Esophagus mucosa (tissue), 1 donor: ENCODE measurements at regions not wholly inside any gene's neighbourhood (a gene's known extent, or its start where the extent isn't known, plus 50 kb on each side); places are given as distances from the start of the nearest gene placed in this dataset.
"Not testable (repeated sequence)": the region's sequence is repeated elsewhere in the genome, so short reads cannot be mapped to it uniquely, and the experiment has no call there.

Experiments
- ATAC-seq: fragments of 200-7000 bp; cut with Tn5 transposase; one replicate; pipeline ENCODE4 v1.9.1; 2020
- donor health status: DM: yes; HTN: yes; CAD: no.

DNA sequence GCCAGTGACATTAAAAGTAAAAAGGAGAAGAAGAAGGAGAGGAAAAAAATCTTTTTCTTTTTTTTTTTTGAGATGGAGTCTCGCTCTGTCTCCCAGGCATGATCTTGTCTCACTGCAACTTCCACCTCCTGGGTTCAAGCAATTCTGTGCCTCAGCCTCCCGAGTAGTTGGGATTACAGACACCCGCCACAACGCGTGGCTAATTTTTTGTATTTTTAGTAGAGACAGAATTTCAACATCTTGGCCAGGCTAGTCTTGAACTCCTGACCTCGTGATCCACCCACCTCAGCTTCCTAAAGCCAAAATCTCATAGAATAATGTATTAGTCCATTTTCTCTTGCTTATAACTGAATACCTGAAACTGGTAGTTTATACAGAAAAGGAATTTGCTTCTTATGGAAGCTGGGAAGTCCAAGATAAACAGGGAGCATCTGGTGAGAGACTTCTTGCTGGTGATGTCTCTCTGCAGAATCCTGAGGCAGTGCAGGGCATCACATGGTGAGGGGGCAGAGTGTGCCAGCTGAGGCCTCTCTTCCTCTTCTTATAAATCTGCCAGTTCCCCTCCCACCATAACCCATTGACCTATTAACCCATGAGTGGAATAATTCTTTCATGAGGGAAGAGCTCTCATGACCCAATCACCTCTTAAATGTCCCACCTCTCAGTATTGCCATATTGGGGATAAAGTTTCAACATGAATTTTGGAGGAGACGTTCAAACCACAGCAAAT, 466.3 kb downstream of the GADD45G start:
- no peak for ATAC-seq

DNA sequence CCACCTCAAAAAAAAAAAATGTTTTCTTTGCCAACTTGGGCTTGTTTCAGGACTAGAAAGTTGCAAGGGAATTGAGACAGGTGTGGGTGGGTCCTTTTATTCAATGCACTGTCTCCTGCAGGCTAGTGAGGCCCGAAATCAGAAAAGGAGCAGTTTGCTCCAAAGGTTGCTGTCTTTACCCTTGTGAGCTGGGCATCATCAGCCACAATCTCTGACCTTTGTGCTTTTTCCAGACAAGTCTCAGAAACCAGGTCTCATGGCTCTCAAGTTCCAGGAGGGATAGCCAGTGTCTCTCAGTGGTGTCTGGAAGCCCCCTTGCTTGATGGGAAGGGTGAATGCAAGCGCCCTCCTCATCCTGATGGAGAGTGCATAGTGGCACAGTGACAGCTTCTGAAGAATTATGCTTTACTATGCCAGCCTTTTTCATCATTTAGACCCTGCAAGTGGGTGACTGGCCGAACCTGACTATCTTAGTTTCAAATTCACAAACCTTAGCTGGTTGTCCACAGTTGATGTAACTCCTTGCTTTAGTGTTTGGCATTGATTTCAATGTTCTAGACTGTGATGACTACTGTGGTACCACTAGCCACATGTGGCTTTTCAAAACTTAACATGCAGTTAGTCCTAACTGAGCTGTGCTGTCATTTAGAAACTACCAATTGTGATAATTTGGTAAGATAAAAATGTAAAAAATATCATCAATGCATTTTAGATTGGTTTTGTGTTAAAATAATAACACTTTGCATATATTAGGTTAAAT, 468.6 kb downstream of the GADD45G start:
- no peak for ATAC-seq

DNA sequence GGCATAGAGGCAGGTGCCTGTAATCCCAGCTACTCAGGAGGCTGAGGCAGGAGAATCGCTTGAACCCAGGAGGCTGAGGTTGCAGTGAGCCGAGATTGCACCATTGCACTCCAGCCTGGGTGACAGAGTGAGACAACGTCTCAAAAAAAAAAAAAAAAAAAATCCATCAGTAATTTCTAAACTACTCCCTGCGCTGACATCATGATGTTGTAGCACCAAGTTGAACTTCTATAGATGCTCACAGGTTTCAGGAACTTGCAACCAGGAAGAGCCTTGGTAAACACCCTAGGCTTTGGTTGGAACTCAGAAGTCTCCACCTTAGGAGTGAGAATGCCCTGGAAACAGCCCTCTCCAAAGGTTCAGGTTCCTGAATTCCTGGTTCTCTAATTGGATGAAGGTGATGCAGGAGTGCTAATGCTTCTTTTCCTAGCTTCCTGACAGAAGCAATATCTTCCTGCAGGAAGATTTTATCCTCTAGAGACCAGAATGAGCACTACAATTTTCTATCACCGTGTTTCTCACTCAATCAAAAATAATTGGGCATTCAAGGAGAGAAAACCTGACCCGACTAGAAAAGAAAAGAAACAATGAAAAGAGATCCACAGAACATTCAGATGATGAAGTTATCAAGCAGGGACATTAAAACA, 469.6 kb downstream of the GADD45G start:
- no peak for ATAC-seq

DNA sequence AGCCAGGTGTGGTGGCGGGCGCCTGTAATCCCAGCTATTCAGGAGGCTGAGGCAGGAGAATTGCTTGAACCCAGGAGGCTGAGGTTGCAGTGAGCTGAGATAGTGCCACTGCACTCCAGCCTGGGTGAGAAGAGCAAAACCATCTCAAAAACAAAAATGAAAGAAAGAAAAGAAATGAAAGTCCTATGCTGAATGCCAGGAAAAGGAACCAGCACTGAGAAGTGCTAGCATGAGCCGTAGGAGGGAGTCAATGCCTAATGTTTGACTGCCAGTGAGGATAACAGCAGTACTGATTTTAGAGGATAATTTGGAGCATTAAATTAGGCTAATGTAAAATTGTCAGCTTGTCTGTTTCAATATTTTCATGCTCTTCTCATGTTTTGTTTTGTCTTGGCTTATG, 472.8 kb downstream of the GADD45G start:
- ATAC-seq = not testable (repeated sequence)

DNA sequence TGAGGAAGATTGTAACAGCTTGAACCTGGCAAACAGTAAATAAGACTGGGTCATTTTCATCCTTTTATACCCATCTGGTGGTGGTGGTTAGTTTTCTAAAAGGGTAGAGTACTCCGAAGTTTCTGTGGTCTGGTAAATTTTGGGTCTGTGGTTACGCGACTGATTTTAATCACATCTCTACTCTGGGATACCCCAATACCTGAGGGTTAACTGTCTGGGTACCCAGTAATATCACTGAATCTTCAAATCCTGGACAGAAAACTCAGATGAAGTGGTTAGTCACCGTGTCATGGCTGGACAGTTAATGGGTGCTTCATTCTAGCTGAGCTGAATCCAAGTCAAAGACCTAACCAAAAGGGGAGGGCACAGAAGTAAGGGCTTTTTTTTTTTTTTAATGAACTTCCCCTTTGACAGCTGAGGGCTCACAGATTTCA, 474.2 kb downstream of the GADD45G start:
- no peak for ATAC-seq

DNA sequence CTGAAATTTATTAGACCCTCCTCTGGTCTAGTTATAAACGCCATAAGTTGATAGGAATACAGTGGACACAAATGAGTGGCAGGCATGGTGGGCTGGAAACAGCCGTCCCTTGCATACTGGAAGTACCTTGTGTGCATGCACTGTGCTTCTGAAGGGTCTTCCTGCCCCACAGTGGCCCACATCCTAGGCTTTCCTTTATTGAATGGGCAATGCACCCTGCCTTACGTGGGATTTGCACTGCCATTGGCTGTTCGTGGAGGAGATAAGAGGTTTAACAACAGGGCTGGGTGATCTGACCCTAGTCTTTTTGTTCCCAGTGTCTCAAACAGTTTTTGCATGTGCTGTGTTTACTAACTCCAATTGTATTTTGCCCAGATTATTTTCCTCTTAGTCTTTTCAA, 480.8 kb downstream of the GADD45G start:
- ATAC-seq = no peak

DNA sequence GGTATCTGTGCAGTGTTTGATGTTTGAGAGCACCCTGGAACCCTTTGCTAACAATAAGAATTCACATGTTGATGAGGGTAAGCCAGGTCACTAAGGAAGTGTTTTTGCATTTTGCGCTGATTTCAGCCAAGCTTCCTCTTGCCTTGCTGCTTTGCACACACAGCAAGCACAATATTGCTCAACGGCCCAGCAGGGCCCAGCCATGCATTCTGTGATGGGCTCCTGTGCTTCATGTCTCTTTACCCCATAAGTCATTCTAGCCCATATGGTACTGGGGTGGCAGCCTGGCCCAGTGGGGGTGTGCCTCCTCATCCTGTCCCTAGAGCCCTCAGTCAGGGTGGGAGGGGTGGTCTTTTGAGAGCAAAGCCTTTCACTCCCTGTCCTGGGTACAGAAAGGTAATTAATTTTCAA, 481.3 kb downstream of the GADD45G start:
- ATAC-seq = no peak

DNA sequence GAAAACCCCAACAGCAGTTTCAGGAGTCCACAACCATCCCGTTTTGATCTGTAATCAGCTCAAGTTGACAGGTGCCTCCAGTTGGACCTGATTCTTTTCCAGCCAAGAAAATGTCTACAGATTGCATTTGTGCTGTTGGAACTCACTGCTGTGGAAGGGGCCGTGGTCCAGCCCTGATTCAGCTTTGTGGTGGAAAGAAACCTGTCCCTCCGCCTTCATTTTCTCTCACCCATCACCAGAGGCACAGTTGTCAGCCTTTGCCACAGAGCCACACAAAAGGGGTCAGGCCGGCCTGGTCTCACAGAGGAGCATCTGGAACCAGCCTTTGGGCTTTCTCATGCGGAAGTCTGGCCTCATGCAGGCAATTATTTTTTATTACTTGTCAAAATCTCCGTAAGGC, 483.6 kb downstream of the GADD45G start:
- ATAC-seq = no peak

DNA sequence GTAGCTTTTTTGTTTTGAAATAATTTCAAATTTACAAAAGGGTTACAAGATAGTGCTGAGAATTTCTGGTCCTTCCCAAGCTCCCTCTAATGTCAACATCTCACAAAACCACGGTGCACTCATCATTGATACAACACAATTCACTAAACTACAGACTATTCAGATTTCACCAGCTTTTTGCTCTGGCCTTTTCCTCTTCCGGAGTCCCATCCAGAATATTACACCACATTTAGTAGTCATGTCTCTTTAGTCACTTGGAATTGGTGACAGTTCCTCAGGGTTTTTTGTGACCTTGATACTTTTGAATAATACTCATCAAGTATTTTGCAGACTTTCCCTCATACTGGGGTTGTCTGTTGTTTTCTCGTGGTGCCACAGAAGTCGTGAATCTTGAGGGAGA, 484.0 kb downstream of the GADD45G start:
- ATAC-seq = no peak

DNA sequence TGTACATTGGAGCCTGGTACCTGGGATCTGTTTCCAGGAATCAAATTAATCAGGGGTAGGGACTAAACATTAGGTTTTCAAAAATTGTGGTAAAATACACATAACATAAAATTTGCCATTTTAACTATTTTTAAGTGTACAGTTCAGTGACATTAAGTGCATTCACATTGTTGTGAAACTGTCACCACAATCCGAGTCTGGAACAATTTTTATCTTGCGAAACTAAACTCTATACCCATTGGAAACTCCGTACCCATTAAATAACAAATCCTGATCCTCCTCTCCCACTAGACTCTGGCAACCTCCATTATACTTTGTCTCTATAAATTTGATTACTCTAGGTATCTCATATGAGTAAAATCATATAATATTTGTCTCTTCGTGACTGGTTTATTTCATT, 486.2 kb downstream of the GADD45G start:
- ATAC-seq = no peak

DNA sequence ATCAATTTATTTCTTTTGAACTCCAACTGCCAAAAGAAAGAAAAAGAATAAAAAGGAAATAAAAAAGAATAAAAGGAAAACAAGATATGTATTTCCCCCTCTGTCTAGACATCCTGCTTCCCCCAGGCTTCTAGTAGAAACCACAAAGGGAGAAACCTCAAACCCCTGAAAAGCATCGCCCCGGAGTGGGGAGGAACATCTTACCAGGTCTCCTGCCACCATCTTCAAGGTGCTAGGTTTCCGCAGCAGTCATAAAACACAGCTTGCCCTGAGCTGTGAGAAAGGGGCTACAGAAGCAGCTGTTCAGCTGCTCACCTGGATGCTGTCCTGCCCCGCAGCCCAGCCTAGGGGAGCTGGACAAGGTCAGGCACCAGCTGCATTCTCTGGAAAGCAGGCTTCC, 487.7 kb downstream of the GADD45G start:
- no peak for ATAC-seq

DNA sequence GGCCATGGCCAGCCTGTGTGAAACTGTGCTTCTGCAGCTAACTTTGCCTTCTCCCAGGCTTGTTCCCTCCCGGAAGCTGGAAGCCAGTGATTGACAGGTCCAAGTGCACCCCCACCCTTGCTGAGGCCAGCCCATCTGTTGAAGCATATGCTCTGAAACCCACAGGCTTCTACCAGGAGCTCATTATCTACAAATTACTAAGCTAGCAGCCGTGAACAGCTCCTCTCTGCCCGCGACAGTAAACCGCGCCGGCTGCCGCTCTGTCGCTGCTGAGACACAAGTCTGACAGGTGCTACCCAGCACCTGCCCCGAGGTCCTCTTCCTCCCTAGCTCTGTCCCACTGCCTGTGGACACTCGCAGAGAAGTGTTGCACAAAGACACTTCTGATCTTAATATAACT, 490.9 kb downstream of the GADD45G start:
- ATAC-seq = no peak

DNA sequence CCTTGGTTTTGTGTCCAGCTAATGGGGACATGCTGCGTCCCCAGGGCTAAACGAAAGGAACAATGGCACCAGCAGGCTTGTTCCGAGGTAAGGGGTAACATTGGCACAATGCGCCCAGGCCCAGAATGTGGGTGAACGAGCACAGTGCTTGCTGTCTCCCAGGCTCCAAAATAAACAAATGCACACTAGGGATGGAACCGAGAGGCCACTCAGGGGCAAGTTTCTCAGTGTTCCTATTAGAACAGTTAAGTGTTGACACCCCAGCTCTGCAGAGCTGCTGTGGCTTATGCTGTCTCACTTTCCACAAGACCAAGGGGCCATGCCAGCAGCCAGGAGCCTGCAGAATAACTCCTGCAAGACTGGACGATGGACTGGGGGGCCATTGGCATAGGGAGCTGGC, 492.4 kb downstream of the GADD45G start:
- no peak for ATAC-seq

DNA sequence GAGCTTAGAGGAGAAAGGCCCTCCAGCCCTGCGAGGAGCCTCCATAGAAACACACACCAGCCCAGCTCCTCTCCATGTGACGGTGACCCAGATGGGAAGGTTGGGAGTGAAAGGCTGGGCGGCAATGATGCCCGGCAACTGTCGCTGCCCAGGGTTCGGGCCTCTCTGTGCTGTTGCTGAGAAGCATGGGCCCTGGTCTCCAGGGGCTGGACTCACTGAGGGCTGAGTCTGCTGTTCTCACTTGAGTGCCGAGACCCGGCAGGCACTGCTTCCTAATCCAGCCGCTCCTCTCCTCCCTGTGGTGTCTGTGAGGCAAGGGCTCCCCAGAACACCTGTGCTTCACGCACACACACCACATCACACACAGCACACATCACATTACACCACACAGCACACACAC, 493.6 kb downstream of the GADD45G start:
- ATAC-seq = no peak

DNA sequence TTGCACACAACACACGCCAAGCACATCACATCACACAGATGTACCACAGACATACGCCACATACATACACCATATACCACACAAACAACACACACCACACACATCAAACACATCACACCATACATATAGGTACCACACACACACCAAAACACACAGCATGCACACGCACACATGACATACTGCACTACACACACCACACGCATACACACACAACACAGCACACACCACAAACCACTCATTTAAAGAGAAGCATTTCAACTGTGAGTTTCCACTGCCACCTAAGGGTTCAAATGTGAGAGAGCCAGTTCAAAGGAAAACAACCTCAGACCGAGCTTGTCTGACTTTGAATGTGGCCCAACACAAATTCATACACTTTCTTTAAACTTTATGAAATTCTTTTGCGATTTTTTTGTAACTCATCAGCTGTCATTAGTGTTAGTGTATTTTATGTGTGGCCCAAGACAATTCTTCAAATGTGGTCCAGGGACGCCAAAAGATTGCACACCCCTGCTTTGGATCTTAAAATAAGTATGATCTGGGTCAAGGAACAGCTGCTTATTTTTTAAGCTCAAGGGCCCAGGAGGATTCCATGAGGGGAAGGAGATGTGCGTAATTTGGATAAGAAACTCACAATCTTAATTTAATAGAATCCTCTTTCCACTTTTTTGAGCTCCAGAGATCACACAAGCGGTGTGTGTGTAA, 494.6 kb downstream of the GADD45G start:
- ATAC-seq = no peak

DNA sequence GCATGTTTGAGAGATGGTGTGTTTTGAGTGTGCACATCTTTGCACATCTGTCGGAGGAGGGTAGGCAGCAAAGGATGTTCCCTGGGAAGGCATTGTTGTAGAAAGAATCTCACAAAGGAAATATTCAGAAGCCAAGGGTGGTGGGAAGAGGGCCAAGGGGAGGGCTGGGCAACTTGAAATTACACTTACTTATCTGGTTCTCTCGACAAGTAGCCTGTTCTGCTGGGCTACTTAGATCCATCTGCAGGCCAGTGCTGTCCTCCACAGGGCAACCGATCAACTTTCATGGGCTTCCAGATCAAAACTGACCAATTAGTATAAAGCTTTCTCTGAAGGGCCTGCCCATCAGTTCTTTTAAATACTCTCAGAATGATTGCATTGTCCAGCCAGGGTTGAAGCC, 495.2 kb downstream of the GADD45G start:
- ATAC-seq = no peak

DNA sequence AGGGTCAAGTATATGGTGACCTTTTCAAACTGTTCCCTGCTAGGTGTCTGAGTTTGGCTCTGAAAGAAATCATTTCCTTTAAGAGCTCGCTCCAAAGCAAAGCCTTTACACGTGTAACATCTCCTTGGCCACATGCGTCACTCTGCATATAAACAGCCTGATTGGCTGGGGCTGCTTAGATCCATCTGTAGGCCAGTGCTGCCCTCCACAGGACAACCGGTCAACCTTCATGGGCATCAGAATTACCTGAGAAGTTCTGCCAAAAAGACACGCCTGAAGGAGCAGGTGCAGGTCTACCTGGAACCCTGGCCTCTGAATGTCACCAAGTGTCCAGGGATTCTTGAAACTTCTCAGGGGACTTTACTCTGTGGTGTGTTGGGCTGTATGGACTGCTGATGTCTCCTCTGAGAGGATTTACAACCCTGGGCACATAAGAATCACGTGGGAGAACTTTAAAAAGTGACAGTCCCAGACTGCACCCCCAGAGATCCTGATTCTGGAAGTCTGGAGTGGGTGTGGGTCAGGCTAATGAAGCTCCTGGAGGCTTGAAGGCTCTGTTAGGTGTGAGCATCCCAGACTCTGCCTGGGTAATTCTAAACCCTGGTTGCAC, 497.6 kb downstream of the GADD45G start:
- peak; percentile 99 for ATAC-seq

DNA sequence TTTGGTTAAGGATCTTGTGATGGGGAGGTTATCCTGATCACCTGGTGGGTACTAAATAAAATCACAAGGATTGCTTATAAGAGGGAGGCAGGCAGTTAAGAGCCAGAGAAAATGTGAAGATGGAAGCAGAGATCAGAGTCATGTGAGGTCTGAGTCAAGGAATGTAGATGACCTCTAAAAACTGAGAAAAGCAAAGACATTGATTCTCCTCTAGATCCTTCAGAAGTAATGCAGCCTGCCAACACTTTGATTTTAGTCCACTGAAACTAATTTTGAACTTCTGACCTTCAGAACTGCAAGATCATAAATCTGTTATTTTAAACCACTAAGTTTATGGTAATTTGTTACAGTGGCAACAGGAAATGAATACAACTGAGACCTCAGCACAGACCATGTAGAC, 499.0 kb downstream of the GADD45G start:
- no peak for ATAC-seq

DNA sequence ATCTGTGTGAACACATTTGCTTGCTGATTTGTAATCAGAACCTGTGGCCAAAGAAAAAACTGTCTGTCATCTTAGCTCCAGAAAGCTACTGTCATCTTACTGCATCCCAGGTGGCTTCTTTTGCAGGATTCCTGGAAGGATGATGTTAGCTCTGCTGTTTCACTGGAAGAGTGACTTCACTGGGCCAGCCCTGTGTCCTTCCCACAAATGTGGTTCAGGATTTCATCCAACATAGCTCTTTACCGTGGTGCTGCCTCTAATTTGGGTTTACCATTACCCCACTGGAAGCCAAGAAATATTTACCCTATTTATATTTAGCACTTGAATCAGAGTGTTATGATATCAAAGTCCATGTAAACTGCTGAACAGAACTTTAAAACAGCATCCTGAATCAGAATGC, 501.0 kb downstream of the GADD45G start:
- no peak for ATAC-seq

DNA sequence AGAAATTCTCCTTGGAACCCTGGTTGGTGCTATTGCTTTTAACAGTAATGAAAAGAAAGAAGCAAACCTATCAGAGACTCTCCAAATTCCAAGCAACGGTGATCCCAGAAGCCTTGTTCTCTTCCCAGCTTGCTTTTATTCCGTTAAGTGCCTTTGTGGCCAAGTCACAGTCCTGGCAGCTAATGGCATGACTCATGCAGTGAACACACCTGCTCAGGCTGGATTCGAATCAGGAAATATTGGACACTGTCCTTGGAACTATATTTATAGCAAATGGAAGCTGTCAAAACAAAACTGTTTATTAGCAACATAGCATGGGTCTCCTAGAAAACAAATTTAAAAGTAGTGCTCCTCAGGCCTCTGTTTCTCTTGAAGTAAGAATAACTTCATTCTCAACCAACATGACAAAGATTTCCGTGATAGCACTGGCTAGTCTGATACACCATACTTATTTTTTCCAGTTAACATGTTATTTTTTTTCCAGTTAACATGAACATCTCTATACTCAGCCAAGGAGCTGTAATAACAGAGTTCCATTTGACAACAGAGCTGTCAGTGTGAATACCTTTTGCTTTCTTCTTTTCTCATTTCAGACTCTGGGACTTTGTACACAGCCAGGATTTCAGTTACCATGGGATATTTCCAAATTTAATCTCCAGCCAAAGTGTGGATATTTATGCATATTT, 502.4 kb downstream of the GADD45G start:
- peak; percentile 60 for ATAC-seq

DNA sequence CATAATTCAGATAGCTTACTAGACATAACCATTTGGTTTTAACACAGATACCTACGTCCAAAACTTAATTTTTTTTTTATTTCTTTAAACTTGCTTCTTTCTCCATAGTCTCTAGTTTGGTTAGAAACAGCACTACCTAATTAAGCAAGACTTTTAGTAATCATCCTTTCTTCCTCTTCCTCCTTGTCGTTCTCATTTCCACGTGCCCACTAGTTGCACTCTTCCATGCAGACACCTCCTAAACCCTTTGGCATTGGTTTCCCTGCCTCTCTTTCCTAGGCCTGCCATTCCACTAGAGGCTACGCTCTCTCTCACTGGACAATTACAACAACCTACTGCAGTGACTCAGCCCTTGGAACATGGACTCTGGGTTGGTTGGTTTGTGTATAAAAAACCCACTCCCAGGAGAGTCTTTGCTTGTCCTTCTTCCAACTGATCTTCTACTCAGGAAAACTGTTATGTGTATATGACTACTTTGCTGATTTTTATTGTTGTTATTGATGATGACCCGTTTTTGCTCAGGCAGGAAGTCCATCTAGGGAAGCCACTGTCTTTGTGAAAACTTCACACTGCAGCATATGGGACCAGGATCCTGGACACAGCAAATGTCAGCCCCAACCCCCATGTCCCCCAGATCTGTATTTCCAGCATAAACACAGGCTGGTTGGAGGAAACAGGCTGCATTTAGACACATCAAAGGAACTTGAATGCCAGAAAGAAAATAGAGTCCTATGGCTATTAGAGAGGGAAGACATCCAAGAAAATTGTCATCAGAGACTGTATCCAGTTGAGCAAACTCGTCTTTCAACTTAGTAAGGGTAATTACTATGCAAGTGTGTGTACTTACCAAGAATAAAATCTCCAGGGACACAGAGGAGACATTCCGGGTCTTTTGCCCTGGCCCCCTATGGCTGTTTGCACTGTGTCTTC, 503.2 kb downstream of the GADD45G start:
- no peak for ATAC-seq
